Loucy (cell line): ENCODE measurements at regions not wholly inside any gene's neighbourhood (a gene's known extent, or its start where the extent isn't known, plus 50 kb on each side); places are given as distances from the start of the nearest gene placed in this dataset.

Source experiments
- H2AFZ ChIP-seq: fragments of 200-600 bp; sonication (generic); 2 replicates; pipeline ENCODE4 v1.6.0; 2016; ENCODE audit warnings: antibody characterized with exemption, mild to moderate bottlenecking, low read length, moderate library complexity
- H3F3A ChIP-seq: fragments of 200-600 bp; 2 replicates; pipeline ENCODE4 v1.6.0; 2016; ENCODE audit warnings: antibody characterized with exemption, low read depth, mild to moderate bottlenecking
- H3K27me3 ChIP-seq: fragments of 200-600 bp; sonication (generic); 2 replicates; pipeline ENCODE4 v1.6.1; 2014; ENCODE audit warnings: low read length, mild to moderate bottlenecking; ENCODE audit not compliant: insufficient read depth, poor library complexity, severe bottlenecking
- H3K36me3 ChIP-seq: fragments of 200-600 bp; sonication (generic); 2 replicates; pipeline ENCODE4 v1.6.1; 2016; ENCODE audit warnings: low read length; ENCODE audit not compliant: insufficient read depth
- H3K4me1 ChIP-seq: fragments of 200-600 bp; sonication (generic); 2 replicates; pipeline ENCODE4 v1.5.1; 2014; ENCODE audit warnings: low read length, mild to moderate bottlenecking; ENCODE audit not compliant: insufficient read depth, poor library complexity, severe bottlenecking
- H3K4me2 ChIP-seq: fragments of 200-600 bp; sonication (generic); 2 replicates; pipeline ENCODE4 v1.6.0; 2014; ENCODE audit warnings: antibody characterized with exemption, low read length, low read depth, mild to moderate bottlenecking; ENCODE audit not compliant: poor library complexity, severe bottlenecking
- H3K4me3 ChIP-seq: fragments of 200-600 bp; sonication (generic); 2 replicates; pipeline ENCODE4 v1.5.1; 2014; ENCODE audit warnings: low read length, mild to moderate bottlenecking, mixed read lengths; ENCODE audit not compliant: poor library complexity, severe bottlenecking
- H3K79me2 ChIP-seq: fragments of 200-600 bp; sonication (generic); 2 replicates; pipeline ENCODE4 v1.6.1; 2014; ENCODE audit warnings: low read length; ENCODE audit not compliant: insufficient read depth
- H3K9ac ChIP-seq: fragments of 200-600 bp; sonication (generic); 2 replicates; pipeline ENCODE4 v1.6.0; 2014; ENCODE audit warnings: mild to moderate bottlenecking, low read depth, low read length, moderate library complexity; ENCODE audit not compliant: poor library complexity, severe bottlenecking
- H3K9me2 ChIP-seq: fragments of 200-600 bp; sonication (generic); replicated peaks from 2 replicates; pipeline ENCODE4 v1.6.1; 2016; ENCODE audit warnings: low read depth, low read length, mixed read lengths
- H3K9me3 ChIP-seq: fragments of 200-600 bp; sonication (generic); 2 replicates; pipeline ENCODE4 v1.6.1; 2014; ENCODE audit warnings: mild to moderate bottlenecking, antibody characterized with exemption, low read length, low read depth; ENCODE audit not compliant: insufficient read depth
- H4K20me1 ChIP-seq: fragments of 200-600 bp; sonication (generic); 2 replicates; pipeline ENCODE4 v1.6.0; 2014; ENCODE audit warnings: antibody characterized with exemption, low read length, mild to moderate bottlenecking; ENCODE audit not compliant: insufficient read depth, poor library complexity, severe bottlenecking
- EZH2phosphoT487 ChIP-seq: fragments of 200-600 bp; IDR thresholded peaks from 2 replicates; pipeline ENCODE4 v1.6.1; 2018; ENCODE audit warnings: antibody characterized with exemption, mild to moderate bottlenecking, moderate library complexity, borderline replicate concordance
- TF ChIP-seq, protein P1 (sequence below): fragments of 200-600 bp; sonication (generic); conservative IDR thresholded peaks from 2 replicates; pipeline ENCODE4 v1.5.1; 2014; ENCODE audit warnings: mild to moderate bottlenecking, antibody characterized with exemption, low read length

DNA sequence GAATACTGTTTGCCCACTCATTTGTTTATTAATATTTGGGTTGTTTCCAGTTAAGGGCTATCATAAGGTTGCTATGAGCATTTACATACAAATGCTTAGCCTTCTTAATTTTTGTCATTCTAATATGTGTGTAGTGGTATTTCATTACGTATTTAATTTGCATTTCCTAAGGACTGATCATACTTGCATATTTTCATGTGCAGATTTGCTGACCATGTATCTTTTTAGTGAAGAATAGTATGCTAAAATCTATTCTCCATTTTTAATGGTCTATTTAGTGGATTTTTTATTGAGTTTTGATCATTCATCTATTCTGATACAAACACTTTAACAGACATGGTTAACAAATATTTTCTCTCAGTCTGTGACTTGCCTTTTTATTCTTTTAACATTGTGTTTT, 949.5 kb downstream of the RAB28 start:
- Histone ChIP-seq H3K79me2 (no peaks in the 10 kb centered on the region), H2AFZ (no peak overlapping the region), H3F3A (no peaks in the 10 kb centered on the region), H3K27me3 (no peaks in the 10 kb centered on the region), H4K20me1 (no peaks in the 10 kb centered on the region), H3K36me3 (no peaks in the 10 kb centered on the region), H3K9ac (no peak overlapping the region), H3K4me3 (no peak overlapping the region), H3K9me2 (no peaks in the 10 kb centered on the region), H3K4me2 (no peak overlapping the region), H3K4me1 (no peaks in the 10 kb centered on the region), H3K9me3 (no peaks in the 10 kb centered on the region)
- no peak for TF ChIP-seq EZH2phosphoT487
- TF ChIP-seq, protein P1, sequence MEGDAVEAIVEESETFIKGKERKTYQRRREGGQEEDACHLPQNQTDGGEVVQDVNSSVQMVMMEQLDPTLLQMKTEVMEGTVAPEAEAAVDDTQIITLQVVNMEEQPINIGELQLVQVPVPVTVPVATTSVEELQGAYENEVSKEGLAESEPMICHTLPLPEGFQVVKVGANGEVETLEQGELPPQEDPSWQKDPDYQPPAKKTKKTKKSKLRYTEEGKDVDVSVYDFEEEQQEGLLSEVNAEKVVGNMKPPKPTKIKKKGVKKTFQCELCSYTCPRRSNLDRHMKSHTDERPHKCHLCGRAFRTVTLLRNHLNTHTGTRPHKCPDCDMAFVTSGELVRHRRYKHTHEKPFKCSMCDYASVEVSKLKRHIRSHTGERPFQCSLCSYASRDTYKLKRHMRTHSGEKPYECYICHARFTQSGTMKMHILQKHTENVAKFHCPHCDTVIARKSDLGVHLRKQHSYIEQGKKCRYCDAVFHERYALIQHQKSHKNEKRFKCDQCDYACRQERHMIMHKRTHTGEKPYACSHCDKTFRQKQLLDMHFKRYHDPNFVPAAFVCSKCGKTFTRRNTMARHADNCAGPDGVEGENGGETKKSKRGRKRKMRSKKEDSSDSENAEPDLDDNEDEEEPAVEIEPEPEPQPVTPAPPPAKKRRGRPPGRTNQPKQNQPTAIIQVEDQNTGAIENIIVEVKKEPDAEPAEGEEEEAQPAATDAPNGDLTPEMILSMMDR = no peak

DNA sequence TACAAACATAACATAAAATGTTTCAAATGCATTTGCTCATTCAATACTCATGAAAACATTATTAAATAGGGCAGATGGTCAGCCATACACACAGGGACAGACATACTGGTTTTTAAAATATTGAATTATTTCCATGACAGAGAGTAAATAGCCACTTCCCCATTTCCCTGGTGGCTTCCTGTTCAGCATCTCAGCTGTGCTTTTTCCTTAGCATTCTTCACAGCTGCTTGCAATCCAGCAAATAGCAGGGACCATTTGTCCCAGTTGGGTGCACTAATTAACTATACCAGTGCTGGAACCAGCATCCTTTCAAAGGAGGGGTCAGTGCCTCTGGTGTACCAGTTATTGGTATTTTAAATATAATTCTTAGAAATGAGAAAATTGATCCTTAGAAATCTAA, 964.7 kb downstream of the RAB28 start:
- Histone ChIP-seq H3K4me1 (no peaks in the 10 kb centered on the region), H3F3A (no peaks in the 10 kb centered on the region), H3K9me2 (no peaks in the 10 kb centered on the region), H3K9ac (no peak overlapping the region), H3K79me2 (no peaks in the 10 kb centered on the region), H2AFZ (no peak overlapping the region), H3K27me3 (no peaks in the 10 kb centered on the region), H3K4me2 (no peak overlapping the region), H3K9me3 (no peaks in the 10 kb centered on the region), H3K36me3 (no peaks in the 10 kb centered on the region), H3K4me3 (no peak overlapping the region), H4K20me1 (no peaks in the 10 kb centered on the region)
- no peak for TF ChIP-seq EZH2phosphoT487
- TF ChIP-seq, protein P1 = no peak

DNA sequence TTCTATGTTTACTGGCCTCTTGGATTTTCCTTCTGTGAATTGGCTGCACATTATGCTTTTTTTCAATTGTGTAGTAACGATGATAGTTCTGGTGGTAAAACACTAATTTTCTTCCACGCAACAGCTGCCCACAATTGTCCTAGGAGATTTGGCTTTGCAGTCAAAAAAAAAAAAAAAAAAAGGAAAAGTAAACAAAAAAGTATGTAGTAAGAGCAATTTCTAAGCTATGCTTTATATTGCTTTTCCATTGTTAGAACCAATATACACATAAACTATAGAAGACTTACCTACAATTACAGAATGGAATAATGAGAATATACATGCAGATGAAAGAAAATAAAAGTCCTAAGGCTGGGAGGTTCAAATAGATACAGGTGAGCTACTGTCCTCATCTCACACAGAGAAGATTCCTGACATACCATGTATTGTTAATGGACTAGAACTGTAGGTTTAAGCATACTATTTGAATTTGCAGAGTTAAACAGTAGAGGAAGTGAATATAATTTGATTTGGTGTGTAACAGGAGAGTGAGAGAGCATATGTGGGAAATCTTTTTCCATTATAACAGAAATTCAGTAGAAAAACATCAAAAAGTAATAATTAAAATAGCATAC, 976.2 kb downstream of the RAB28 start:
- Histone ChIP-seq H3K4me2 (no peak overlapping the region), H3K36me3 (no peaks in the 10 kb centered on the region), H3K79me2 (no peaks in the 10 kb centered on the region), H3K27me3 (no peaks in the 10 kb centered on the region), H3K9ac (no peak overlapping the region), H3F3A (no peaks in the 10 kb centered on the region), H4K20me1 (no peaks in the 10 kb centered on the region), H3K9me3 (no peaks in the 10 kb centered on the region), H3K9me2 (no peaks in the 10 kb centered on the region), H2AFZ (no peak overlapping the region), H3K4me3 (no peak overlapping the region), H3K4me1 (no peaks in the 10 kb centered on the region)
- no peak for TF ChIP-seq EZH2phosphoT487
- TF ChIP-seq, protein P1 = no peak
